Endothelial cell of umbilical vein (primary cell): ENCODE measurements at regions not wholly inside any gene's neighbourhood (a gene's known extent, or its start where the extent isn't known, plus 50 kb on each side); places are given as distances from the start of the nearest gene placed in this dataset.

Source experiments
- BruUV-seq: library from RNA; stranded (reverse); fragments of 400-500 nt; replicated peaks from 2 replicates; lab custom pipeline; 2021; lab: Mats Ljungman, UMichigan
- CTCF ChIA-PET: fragments of 300-600, 350-600 bp; sonication (Branson Sonifier 250); formaldehyde crosslinking; loops from one replicate; lab custom pipeline; 2021; ENCODE audit warnings: antibody characterized with exemption, inconsistent platforms; lab: Charles Lee
- POLR2A ChIA-PET: fragments of 300-600, 350-600 bp; sonication (Branson Sonifier 250); formaldehyde crosslinking; loops from one replicate; lab custom pipeline; 2021; ENCODE audit warnings: antibody characterized with exemption, inconsistent platforms; lab: Charles Lee
- DNase-seq: peaks from one replicate; pipeline ENCODE4 v3.0.0-alpha.2; 2011; ENCODE audit warnings: low read depth, low spot score
- FAIRE-seq: peaks from 2 replicates; lab custom pipeline; 2011; peaks lifted over from hg19 to GRCh38; lab: Jason Lieb, UNC
- H2AFZ ChIP-seq: 2 replicates; pipeline ENCODE4 v1.6.0; 2012; ENCODE audit warnings: low read depth, low read length, control low read depth, inconsistent platforms
- H3K27ac ChIP-seq: 2 replicates; pipeline ENCODE4 v1.5.1; 2011; ENCODE audit warnings: low read depth, mild to moderate bottlenecking, control low read depth, low read length, moderate library complexity; ENCODE audit not compliant: insufficient read depth
- H3K27me3 ChIP-seq, 2 experiments: 2 replicates each; pipeline versions ENCODE4 v1.6.0 to v1.6.1; 2011; ENCODE audit warnings: low read length in 2 of 2, mixed read lengths in 1 of 2; ENCODE audit not compliant: control insufficient read depth in 2 of 2, insufficient read depth in 2 of 2
- H3K36me3 ChIP-seq, 2 experiments: 2 replicates in 1 of 2; 3 replicates in 1 of 2; pipeline ENCODE4 v1.5.1; 2011; ENCODE audit warnings: low read length in 2 of 2, mild to moderate bottlenecking in 1 of 2, moderate library complexity in 1 of 2; ENCODE audit not compliant: control insufficient read depth in 2 of 2, insufficient read depth in 2 of 2; ENCODE audit errors: extremely low read depth in 1 of 2
- H3K4me1 ChIP-seq: 3 replicates; pipeline ENCODE4 v1.5.1; 2011; ENCODE audit warnings: mild to moderate bottlenecking, low read length; ENCODE audit not compliant: control insufficient read depth, insufficient read depth; ENCODE audit errors: extremely low read depth
- H3K4me2 ChIP-seq: 2 replicates; pipeline ENCODE4 v1.6.1; 2011; ENCODE audit warnings: low read length, control low read depth, mixed read lengths; ENCODE audit not compliant: insufficient read depth
- H3K4me3 ChIP-seq, 3 experiments: fragments of 200-600 bp in 1 of 3; sonication (generic), shearing (Covaris generic) in 1 of 3; replicated peaks in 1 of 3; 2 replicates each; pipeline ENCODE4 v1.5.1; 2011 to 2016; ENCODE audit warnings: control low read depth in 3 of 3, low read length in 3 of 3, mild to moderate bottlenecking in 2 of 3, inconsistent platforms in 1 of 3, low read depth in 1 of 3, moderate library complexity in 1 of 3; ENCODE audit not compliant: insufficient read depth in 1 of 3
- H3K79me2 ChIP-seq: 2 replicates; pipeline ENCODE4 v1.6.0; 2012; ENCODE audit warnings: low read length, inconsistent platforms; ENCODE audit not compliant: control insufficient read depth, insufficient read depth
- H3K9ac ChIP-seq: replicated peaks from 2 replicates; pipeline ENCODE3; 2011; ENCODE audit warnings: low read length, control low read depth; ENCODE audit not compliant: insufficient read depth; ENCODE audit errors: extremely low read depth
- H3K9me1 ChIP-seq: replicated peaks from 3 replicates; pipeline ENCODE4 v1.6.0; 2011; ENCODE audit warnings: mild to moderate bottlenecking, low read length; ENCODE audit not compliant: control insufficient read depth, insufficient read depth; ENCODE audit errors: extremely low read depth
- H3K9me3 ChIP-seq: replicated peaks from 2 replicates; pipeline ENCODE4 v1.5.1; 2012; ENCODE audit warnings: low read length, inconsistent platforms; ENCODE audit not compliant: control insufficient read depth, insufficient read depth
- H4K20me1 ChIP-seq: replicated peaks from 2 replicates; pipeline ENCODE3; 2011; ENCODE audit warnings: mild to moderate bottlenecking, low read length; ENCODE audit not compliant: control insufficient read depth, insufficient read depth; ENCODE audit errors: extremely low read depth
- CTCF ChIP-seq, 2 donors: IDR thresholded peaks; 1 replicate in 1 of 2; 2 replicates in 1 of 2; pipeline ENCODE4 v1.5.1; 2011; ENCODE audit warnings: low read length in 2 of 2, mild to moderate bottlenecking in 2 of 2, moderate library complexity in 2 of 2, control low read depth in 1 of 2, inconsistent platforms in 1 of 2, low read depth in 1 of 2; ENCODE audit not compliant: insufficient read depth in 1 of 2; ENCODE audit errors: extremely low read depth in 1 of 2
- EZH2 ChIP-seq: IDR thresholded peaks from 2 replicates; pipeline ENCODE4 v1.6.1; 2012; ENCODE audit warnings: borderline replicate concordance, low read depth, mild to moderate bottlenecking, moderate library complexity, low read length, inconsistent platforms; ENCODE audit not compliant: severe bottlenecking
- FOS ChIP-seq: IDR thresholded peaks from 2 replicates; pipeline ENCODE4 v1.6.1; 2011; ENCODE audit warnings: mild to moderate bottlenecking, low read length, moderate library complexity, borderline replicate concordance; ENCODE audit not compliant: insufficient read depth
- GATA2 ChIP-seq: IDR thresholded peaks from 2 replicates; pipeline ENCODE4 v1.7.0; 2011; ENCODE audit warnings: low read depth, mild to moderate bottlenecking, moderate library complexity, mixed read lengths, low read length; ENCODE audit not compliant: insufficient read length, insufficient read depth
- JUN ChIP-seq: IDR thresholded peaks from 2 replicates; pipeline ENCODE4 v1.6.1; 2011; ENCODE audit warnings: borderline replicate concordance, low read depth; ENCODE audit not compliant: insufficient read length, insufficient read depth
- MYC ChIP-seq: IDR thresholded peaks from one replicate; pipeline ENCODE4 v1.6.1; 2011; ENCODE audit warnings: mild to moderate bottlenecking, low read depth, low read length
- POLR2A ChIP-seq: IDR thresholded peaks from 2 replicates; pipeline ENCODE4 v1.6.1; 2012; ENCODE audit warnings: low read depth, mild to moderate bottlenecking, control low read depth, low read length
- POLR2AphosphoS5 ChIP-seq: IDR thresholded peaks from 2 replicates; pipeline ENCODE4 v1.6.1; 2012; ENCODE audit warnings: low read depth, mild to moderate bottlenecking, control low read depth, low read length, moderate library complexity; ENCODE audit not compliant: insufficient read depth
- dilution Hi-C: fragments of 300-500 bp; cut with MboI; formaldehyde crosslinking; loops from one replicate; pipeline ENCODE4 v1.15.0; 2019; ENCODE audit warnings: low sequenced_read_pairs; ENCODE audit not compliant: extremely low pct_ligation_motif_present
- intact Hi-C: fragments of 100-400 bp; cut with micrococcal nuclease; formaldehyde crosslinking; loops from one replicate; pipeline ENCODE4 v1.10.0; 2022
- TF ChIP-seq, protein P1 (sequence below): IDR thresholded peaks from 2 replicates; pipeline ENCODE4 v1.6.1; 2011; ENCODE audit not compliant: insufficient read depth, insufficient read length

DNA sequence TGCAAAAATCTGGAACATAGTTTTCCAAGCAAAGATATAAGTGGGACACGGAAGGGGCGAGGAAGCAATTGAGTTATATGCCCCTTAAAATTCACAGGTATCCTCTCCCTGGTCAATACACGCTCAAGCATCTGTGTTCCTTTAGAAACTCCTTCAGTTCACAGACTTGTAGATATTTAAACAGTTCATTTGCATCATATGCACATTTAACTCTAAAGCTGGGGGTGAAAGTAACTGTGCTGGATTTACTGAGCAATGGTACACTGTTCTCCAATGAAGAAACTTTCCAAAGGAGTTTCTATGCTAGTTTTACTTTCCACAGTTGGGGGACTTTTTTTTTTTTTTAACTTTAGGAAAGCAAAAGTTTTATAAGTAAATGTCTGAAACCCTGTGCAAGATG lies 293.0 kb upstream of the TNP1 start:
- Histone ChIP-seq H3K4me3 (no peak overlapping the region), H3K36me3 (no peaks in the 10 kb centered on the region), H3K9me3 (no peaks in the 10 kb centered on the region), H3K9ac (no peak overlapping the region), H3K4me2 (no peak overlapping the region), H3K79me2 (no peaks in the 10 kb centered on the region), H2AFZ (no peak overlapping the region), H3K27me3 (peaks cover 7 to 18% of the 10 kb centered on the region in 2 experiments), H4K20me1 (no peaks in the 10 kb centered on the region), H3K4me1 (no peaks in the 10 kb centered on the region), H3K9me1 (no peaks in the 10 kb centered on the region), H3K27ac (no peak overlapping the region)
- dilution Hi-C loops: loop anchor here (25.0 kb wide), 1 partner anchor 334 kb away; no protein-coding TSS in a partner anchor
- CTCF ChIA-PET: interaction anchor here (0.6 kb wide), 1 partner anchor 13 kb away, joined by 3 read pairs; no protein-coding TSS in a partner anchor
- TF ChIP-seq JUN (no peak), EZH2 (no peak), FOS (no peak), POLR2A (no peak), GATA2 (no peak), MYC (no peak), POLR2AphosphoS5 (no peak), CTCF (IDR thresholded peaks at IDR 0.05; ENCODE audit: extremely low read depth in 1 of 2, insufficient read depth in 1 of 2, low read depth in 1 of 2, low read length in 2 of 2) (no peak)
- TF ChIP-seq, protein P1, sequence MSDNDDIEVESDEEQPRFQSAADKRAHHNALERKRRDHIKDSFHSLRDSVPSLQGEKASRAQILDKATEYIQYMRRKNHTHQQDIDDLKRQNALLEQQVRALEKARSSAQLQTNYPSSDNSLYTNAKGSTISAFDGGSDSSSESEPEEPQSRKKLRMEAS: no peak
- DNase-seq (no peak), FAIRE-seq (no peak)
- POLR2A ChIA-PET: no interaction called here
- no TSS peak for BruUV-seq
- intact Hi-C loops: no loop called here
